ENCODE measurements at regions not wholly inside any gene's neighbourhood (a gene's known extent, or its start where the extent isn't known, plus 50 kb on each side); places are given as distances from the start of the nearest gene placed in this dataset.

GRCh38 chr20:57034001-57034400 is 232.4 kb downstream of the BMP7 start:
- Histone ChIP-seq H3K14ac (ENCODE audit: low read length) (no peak overlapping the region), H3K4ac (ENCODE audit: low read depth, low read length) (no peak overlapping the region), H4K12ac (ENCODE audit: low read depth, low read length) (no peak overlapping the region), H2AFZ (ENCODE audit: insufficient read depth, low read length, poor library complexity) (no peak overlapping the region), H2AK5ac (ENCODE audit: low read length) (no peak overlapping the region), H3K79me1 (ENCODE audit: low read length) (no peaks in the 10 kb centered on the region), H2BK12ac (ENCODE audit: low read length) (no peak overlapping the region), H3K27me3 (ENCODE audit: insufficient read depth, low read length) (no peaks in the 10 kb centered on the region), H3K27ac (ENCODE audit: low read depth, low read length) (no peak overlapping the region), H2BK120ac (ENCODE audit: insufficient read depth, low read length, poor library complexity) (no peak overlapping the region), H4K91ac (ENCODE audit: low read depth, low read length) (no peak overlapping the region), H3K4me1 (ENCODE audit: control insufficient read depth in 1 of 2, insufficient read depth in 2 of 2, low read length in 2 of 2) (peaks cover 7 to 18% of the 10 kb centered on the region in 2 experiments), H4K8ac (ENCODE audit: low read depth, low read length) (no peak overlapping the region), H2BK5ac (ENCODE audit: low read depth, low read length, poor library complexity) (no peak overlapping the region), H3K36me3 (ENCODE audit: control insufficient read depth in 1 of 2, insufficient read depth in 2 of 2, low read length in 2 of 2) (no peaks in the 10 kb centered on the region), H3K9me3 (ENCODE audit: insufficient read depth, low read depth, low read length) (peaks cover 2% of the 10 kb centered on the region), H3K18ac (ENCODE audit: low read length) (no peak overlapping the region), H3K4me2 (ENCODE audit: low read length) (no peak overlapping the region), H3K79me2 (ENCODE audit: control insufficient read depth, insufficient read depth, low read length, poor library complexity) (no peaks in the 10 kb centered on the region), H3K4me3 (ENCODE audit: low read depth, low read length) (no peak overlapping the region), H3K23ac (ENCODE audit: low read length) (no peak overlapping the region), H3K9ac (ENCODE audit: low read length) (no peak overlapping the region)
- DNase-seq: no peak
- WGBS (ENCODE audit: extremely low coverage, insufficient coverage, insufficient read length): no CpG with 5 or more reads among the region's 5 CpGs

DNA sequence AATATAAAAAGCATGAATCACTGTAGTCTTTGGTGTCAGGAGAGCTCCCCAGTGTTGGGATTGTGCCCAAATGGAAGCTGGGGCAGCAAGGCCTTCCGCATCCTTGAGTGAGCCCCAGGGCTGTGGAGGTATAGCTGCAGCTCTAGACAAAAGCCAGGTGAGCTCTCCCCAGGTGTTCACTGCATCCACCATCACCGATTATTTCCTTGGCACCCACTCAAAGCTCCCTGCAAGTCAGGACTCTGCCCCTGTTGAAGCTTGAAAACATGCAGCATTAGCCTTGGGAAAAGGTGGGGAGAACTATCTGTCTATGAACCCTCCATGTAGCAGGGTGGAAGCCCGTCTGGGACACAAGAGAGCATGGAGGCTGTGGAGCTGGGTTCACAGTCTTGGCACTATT is 228.8 kb downstream of the BMP7 start:
- Histone ChIP-seq H3K79me1 (ENCODE audit: low read length) (no peaks in the 10 kb centered on the region), H2BK5ac (ENCODE audit: low read depth, low read length, poor library complexity) (no peak overlapping the region), H2BK12ac (ENCODE audit: low read length) (no peak overlapping the region), H3K23ac (ENCODE audit: low read length) (no peak overlapping the region), H3K36me3 (ENCODE audit: control insufficient read depth in 1 of 2, insufficient read depth in 2 of 2, low read length in 2 of 2) (no peaks in the 10 kb centered on the region), H3K79me2 (ENCODE audit: control insufficient read depth, insufficient read depth, low read length, poor library complexity) (no peaks in the 10 kb centered on the region), H4K12ac (ENCODE audit: low read depth, low read length) (no peak overlapping the region), H3K9me3 (ENCODE audit: insufficient read depth, low read depth, low read length) (no peaks in the 10 kb centered on the region), H3K27me3 (ENCODE audit: insufficient read depth, low read length) (no peaks in the 10 kb centered on the region), H4K8ac (ENCODE audit: low read depth, low read length) (no peak overlapping the region), H3K18ac (ENCODE audit: low read length) (no peak overlapping the region), H3K14ac (ENCODE audit: low read length) (no peak overlapping the region), H2AFZ (ENCODE audit: insufficient read depth, low read length, poor library complexity) (no peak overlapping the region), H3K4me2 (ENCODE audit: low read length) (no peak overlapping the region), H3K4ac (ENCODE audit: low read depth, low read length) (no peak overlapping the region), H3K9ac (ENCODE audit: low read length) (no peak overlapping the region), H3K4me1 (ENCODE audit: control insufficient read depth in 1 of 2, insufficient read depth in 2 of 2, low read length in 2 of 2) (peaks cover 3 to 15% of the 10 kb centered on the region in 2 experiments), H2AK5ac (ENCODE audit: low read length) (no peak overlapping the region), H3K4me3 (ENCODE audit: low read depth, low read length) (no peak overlapping the region), H2BK120ac (ENCODE audit: insufficient read depth, low read length, poor library complexity) (no peak overlapping the region), H3K27ac (ENCODE audit: low read depth, low read length) (no peak overlapping the region), H4K91ac (ENCODE audit: low read depth, low read length) (no peak overlapping the region)
- WGBS (ENCODE audit: extremely low coverage, insufficient coverage, insufficient read length): no CpG with 5 or more reads among the region's 3 CpGs
- DNase-seq: no peak

GRCh38 chr20:57038608-57039440 is 227.6 kb downstream of the BMP7 start:
- Histone ChIP-seq H3K23ac (ENCODE audit: low read length) (no peak overlapping the region), H2BK120ac (ENCODE audit: insufficient read depth, low read length, poor library complexity) (no peak overlapping the region), H3K27me3 (ENCODE audit: insufficient read depth, low read length) (no peaks in the 10 kb centered on the region), H3K18ac (ENCODE audit: low read length) (no peak overlapping the region), H4K12ac (ENCODE audit: low read depth, low read length) (no peak overlapping the region), H2BK5ac (ENCODE audit: low read depth, low read length, poor library complexity) (no peak overlapping the region), H3K4me3 (ENCODE audit: low read depth, low read length) (no peak overlapping the region), H2AFZ (ENCODE audit: insufficient read depth, low read length, poor library complexity) (no peak overlapping the region), H4K8ac (ENCODE audit: low read depth, low read length) (no peak overlapping the region), H3K14ac (ENCODE audit: low read length) (no peak overlapping the region), H3K79me1 (ENCODE audit: low read length) (no peaks in the 10 kb centered on the region), H3K36me3 (ENCODE audit: control insufficient read depth in 1 of 2, insufficient read depth in 2 of 2, low read length in 2 of 2) (no peaks in the 10 kb centered on the region), H2BK12ac (ENCODE audit: low read length) (no peak overlapping the region), H2AK5ac (ENCODE audit: low read length) (no peak overlapping the region), H3K4me2 (ENCODE audit: low read length) (no peak overlapping the region), H3K9me3 (ENCODE audit: insufficient read depth, low read depth, low read length) (no peaks in the 10 kb centered on the region), H3K79me2 (ENCODE audit: control insufficient read depth, insufficient read depth, low read length, poor library complexity) (no peaks in the 10 kb centered on the region), H3K4ac (ENCODE audit: low read depth, low read length) (no peak overlapping the region), H4K91ac (ENCODE audit: low read depth, low read length) (no peak overlapping the region), H3K27ac (ENCODE audit: low read depth, low read length) (no peak overlapping the region), H3K9ac (ENCODE audit: low read length) (no peak overlapping the region), H3K4me1 (ENCODE audit: control insufficient read depth in 1 of 2, insufficient read depth in 2 of 2, low read length in 2 of 2) (peaks cover 9 to 15% of the 10 kb centered on the region in 2 experiments)
- DNase-seq: no peak
- WGBS (ENCODE audit: extremely low coverage, insufficient coverage, insufficient read length): 100% methylated on average over 1 of the region's 4 CpGs

- H4K12ac ChIP-seq (ENCODE audit: low read depth, low read length): no peak overlapping the region
- no peaks in the 10 kb centered on the region for H3K79me1 ChIP-seq (ENCODE audit: low read length)
- no CpG with 5 or more reads among the region's 3 CpGs for WGBS (ENCODE audit: extremely low coverage, insufficient coverage, insufficient read length)
- no peak overlapping the region for H3K4ac ChIP-seq (ENCODE audit: low read depth, low read length)
- H2BK12ac ChIP-seq (ENCODE audit: low read length): no peak overlapping the region
- DNase-seq: no peak
- no peak overlapping the region for H2AK5ac ChIP-seq (ENCODE audit: low read length)
- no peak overlapping the region for H2BK5ac ChIP-seq (ENCODE audit: low read depth, low read length, poor library complexity)
- no peak overlapping the region for H2BK120ac ChIP-seq (ENCODE audit: insufficient read depth, low read length, poor library complexity)
- no peak overlapping the region for H3K4me2 ChIP-seq (ENCODE audit: low read length)
- no peak overlapping the region for H3K4me3 ChIP-seq (ENCODE audit: low read depth, low read length)
- peaks cover 2% of the 10 kb centered on the region for H3K9me3 ChIP-seq (ENCODE audit: insufficient read depth, low read depth, low read length)
- no peak overlapping the region for H3K23ac ChIP-seq (ENCODE audit: low read length)
- H4K91ac ChIP-seq (ENCODE audit: low read depth, low read length): no peak overlapping the region
- H3K14ac ChIP-seq (ENCODE audit: low read length): no peak overlapping the region
- no peak overlapping the region for H2AFZ ChIP-seq (ENCODE audit: insufficient read depth, low read length, poor library complexity)
- H4K8ac ChIP-seq (ENCODE audit: low read depth, low read length): no peak overlapping the region
- no peaks in the 10 kb centered on the region for H3K27me3 ChIP-seq (ENCODE audit: insufficient read depth, low read length)
- H3K36me3 ChIP-seq (ENCODE audit: control insufficient read depth in 1 of 2, insufficient read depth in 2 of 2, low read length in 2 of 2): no peaks in the 10 kb centered on the region
- no peak overlapping the region for H3K9ac ChIP-seq (ENCODE audit: low read length)
- no peaks in the 10 kb centered on the region for H3K79me2 ChIP-seq (ENCODE audit: control insufficient read depth, insufficient read depth, low read length, poor library complexity)
- H3K18ac ChIP-seq (ENCODE audit: low read length): no peak overlapping the region
- H3K27ac ChIP-seq (ENCODE audit: low read depth, low read length): no peak overlapping the region
- H3K4me1 ChIP-seq (ENCODE audit: control insufficient read depth in 1 of 2, insufficient read depth in 2 of 2, low read length in 2 of 2): peaks cover 9 to 13% of the 10 kb centered on the region in 2 experiments
These were observed 226.0 kb downstream of the BMP7 start for GRCh38 chr20:57040466-57040865.
